Ascending aorta (tissue), 2 donors: ENCODE measurements at regions not wholly inside any gene's neighbourhood (a gene's known extent, or its start where the extent isn't known, plus 50 kb on each side); places are given as distances from the start of the nearest gene placed in this dataset.
A peak's percentile ranks its signal among the peaks of the same experiment; 100 is the strongest.

Source experiments
- DNase-seq, 2 donors: peaks; one replicate each; pipeline ENCODE4 v3.0.0-alpha.2; 2019; ENCODE audit warnings: low spot score in 2 of 2
- H3K27ac ChIP-seq, 2 donors: fragments of 200-600 bp; sonication (generic); one replicate each; pipeline ENCODE4 v1.5.1; 2016 to 2017; ENCODE audit warnings: mild to moderate bottlenecking in 1 of 2
- H3K27me3 ChIP-seq: fragments of 200-600 bp; sonication (generic); one replicate; pipeline ENCODE4 v1.5.1; 2017
- H3K36me3 ChIP-seq, 2 donors: fragments of 200-600 bp; sonication (generic); one replicate each; pipeline ENCODE4 v1.5.1; 2016
- H3K4me1 ChIP-seq, 2 donors: fragments of 200-600 bp; sonication (generic); one replicate each; pipeline ENCODE4 v1.5.1; 2016 to 2017; ENCODE audit warnings: mild to moderate bottlenecking in 1 of 2
- H3K4me3 ChIP-seq, 2 donors: fragments of 200-600 bp; sonication (generic); one replicate each; pipeline ENCODE4 v1.5.1; 2016 to 2017; ENCODE audit warnings: mild to moderate bottlenecking in 1 of 2
- H3K9me3 ChIP-seq, 2 donors: fragments of 200-600 bp; sonication (generic); one replicate each; pipeline ENCODE4 v1.5.1; 2016
- intact Hi-C: fragments of 100-400 bp; cut with DNase I; formaldehyde crosslinking; loops from one replicate; pipeline ENCODE4 v1.15.1; 2023
- TF ChIP-seq, protein P1 (sequence below), 3 experiments: fragments of 200-600 bp in 2 of 3; fragments of 450-650 bp in 1 of 3; sonication (generic) in 2 of 3; IDR thresholded peaks; one replicate each; pipeline ENCODE4 v1.5.1; 2016 to 2019; ENCODE audit warnings: antibody characterized with exemption in 3 of 3, mild to moderate bottlenecking in 1 of 3, moderate library complexity in 1 of 3

DNA sequence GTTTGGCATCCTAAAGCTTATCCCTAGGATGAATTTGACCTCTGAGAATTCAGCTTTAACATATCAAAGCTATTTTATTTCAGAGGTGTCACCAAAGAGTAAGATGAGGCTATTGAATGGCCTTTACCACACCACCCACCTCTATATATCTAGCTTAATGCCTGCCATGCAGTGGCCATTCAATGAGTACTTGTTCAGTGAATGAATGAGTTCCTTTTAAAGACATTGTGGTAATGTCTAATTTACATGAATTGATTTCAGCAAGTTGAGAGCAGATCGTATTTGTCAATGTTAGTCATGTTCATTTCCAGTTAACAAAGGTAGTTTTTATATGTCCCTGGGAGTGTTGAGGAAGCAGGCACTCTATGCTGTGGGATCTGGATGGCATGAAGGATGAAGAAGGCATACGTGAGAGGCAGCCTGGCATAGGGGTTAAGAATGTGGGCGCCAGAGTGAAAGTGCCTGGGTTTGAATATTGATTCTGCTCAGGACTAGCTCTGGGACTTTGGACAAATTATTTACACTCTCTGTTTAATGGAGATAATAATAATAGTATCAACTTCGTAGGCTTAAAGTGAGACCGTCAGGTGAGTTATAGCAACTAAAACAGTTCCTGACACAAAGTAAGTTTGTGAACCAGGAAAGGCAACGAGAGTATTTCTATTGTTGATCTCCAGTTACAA lies 434.1 kb upstream of the CHST9 start:
- no peak overlapping the region for H3K4me3 ChIP-seq
- no peaks in the 10 kb centered on the region for H3K9me3 ChIP-seq
- H3K27me3 ChIP-seq = no peaks in the 10 kb centered on the region
- H3K36me3 ChIP-seq = no peaks in the 10 kb centered on the region
- no peaks in the 10 kb centered on the region for H3K4me1 ChIP-seq
- TF ChIP-seq, protein P1, sequence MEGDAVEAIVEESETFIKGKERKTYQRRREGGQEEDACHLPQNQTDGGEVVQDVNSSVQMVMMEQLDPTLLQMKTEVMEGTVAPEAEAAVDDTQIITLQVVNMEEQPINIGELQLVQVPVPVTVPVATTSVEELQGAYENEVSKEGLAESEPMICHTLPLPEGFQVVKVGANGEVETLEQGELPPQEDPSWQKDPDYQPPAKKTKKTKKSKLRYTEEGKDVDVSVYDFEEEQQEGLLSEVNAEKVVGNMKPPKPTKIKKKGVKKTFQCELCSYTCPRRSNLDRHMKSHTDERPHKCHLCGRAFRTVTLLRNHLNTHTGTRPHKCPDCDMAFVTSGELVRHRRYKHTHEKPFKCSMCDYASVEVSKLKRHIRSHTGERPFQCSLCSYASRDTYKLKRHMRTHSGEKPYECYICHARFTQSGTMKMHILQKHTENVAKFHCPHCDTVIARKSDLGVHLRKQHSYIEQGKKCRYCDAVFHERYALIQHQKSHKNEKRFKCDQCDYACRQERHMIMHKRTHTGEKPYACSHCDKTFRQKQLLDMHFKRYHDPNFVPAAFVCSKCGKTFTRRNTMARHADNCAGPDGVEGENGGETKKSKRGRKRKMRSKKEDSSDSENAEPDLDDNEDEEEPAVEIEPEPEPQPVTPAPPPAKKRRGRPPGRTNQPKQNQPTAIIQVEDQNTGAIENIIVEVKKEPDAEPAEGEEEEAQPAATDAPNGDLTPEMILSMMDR (IDR thresholded peaks at IDR 0.05) = no peak
- no peak overlapping the region for H3K27ac ChIP-seq
- intact Hi-C loops = no loop called here
- no peak for DNase-seq

DNA sequence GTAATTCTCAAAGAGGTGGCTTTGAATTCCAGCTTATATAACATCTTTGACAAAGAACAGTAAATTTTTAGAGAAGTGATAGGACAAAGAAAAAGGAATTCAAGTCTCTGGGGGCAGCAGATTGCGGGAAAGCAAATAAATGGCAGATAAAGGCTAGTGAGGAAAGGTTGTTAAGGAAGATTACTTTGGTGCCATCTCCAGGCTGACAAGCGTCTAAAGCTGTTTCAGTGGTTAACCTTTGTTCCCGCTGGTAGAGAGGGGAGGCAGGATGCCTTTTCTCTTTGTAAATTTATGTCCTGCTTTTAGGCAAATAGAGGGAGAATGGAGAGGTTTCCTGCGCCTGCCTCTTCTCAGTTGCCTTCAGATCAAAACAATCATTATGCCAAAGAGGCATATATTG lies 431.2 kb upstream of the CHST9 start:
- no peaks in the 10 kb centered on the region for H3K36me3 ChIP-seq
- no peak for DNase-seq
- H3K9me3 ChIP-seq = no peaks in the 10 kb centered on the region
- no peak overlapping the region for H3K4me3 ChIP-seq
- no peaks in the 10 kb centered on the region for H3K4me1 ChIP-seq
- intact Hi-C loops = no loop called here
- no peaks in the 10 kb centered on the region for H3K27me3 ChIP-seq
- TF ChIP-seq, protein P1 (IDR thresholded peaks at IDR 0.05) = no peak
- H3K27ac ChIP-seq = no peak overlapping the region

DNA sequence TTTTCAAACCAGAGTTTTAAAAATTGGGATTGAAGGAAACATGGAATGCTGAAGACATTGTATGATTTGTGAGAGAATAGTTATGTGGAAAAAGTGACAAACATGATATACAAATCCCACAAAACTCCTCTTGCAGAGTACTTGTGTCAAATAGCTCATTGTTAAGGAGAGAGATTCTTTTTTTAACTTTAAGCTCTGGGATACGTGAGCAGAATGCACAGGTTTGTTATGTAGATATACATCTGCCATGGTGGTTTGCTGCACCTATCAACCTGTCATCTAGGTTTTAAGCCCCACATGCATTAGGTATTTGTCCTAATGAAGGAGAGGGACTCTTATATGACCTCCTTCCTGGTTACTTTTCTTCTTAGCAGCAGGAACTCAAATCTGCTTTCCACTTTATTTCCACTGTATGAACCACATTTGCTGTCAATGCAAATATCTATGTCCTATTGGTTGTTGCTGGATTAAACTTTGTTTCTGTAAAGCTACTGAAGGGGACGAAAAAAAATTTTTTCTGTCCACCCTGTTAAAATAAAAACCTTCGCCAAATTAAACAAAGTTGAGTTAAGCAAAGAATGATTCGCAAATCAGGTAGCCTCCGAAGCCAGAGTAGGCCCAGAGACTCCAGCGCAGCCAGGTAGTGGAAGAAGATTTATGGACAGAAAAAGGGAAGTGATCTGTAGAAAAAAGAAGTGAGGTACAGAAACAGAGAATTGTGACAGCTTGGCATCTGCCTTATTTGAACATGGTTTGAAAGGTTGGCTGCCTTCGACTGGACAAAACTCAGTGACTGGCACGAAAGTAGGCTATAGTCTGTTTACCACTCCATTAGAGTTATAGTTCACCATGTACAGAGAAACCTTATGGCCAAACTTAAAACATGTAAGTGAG lies 430.1 kb upstream of the CHST9 start:
- no peak overlapping the region for H3K27ac ChIP-seq
- TF ChIP-seq, protein P1 (IDR thresholded peaks at IDR 0.05) = no peak
- H3K4me1 ChIP-seq = no peaks in the 10 kb centered on the region
- no peak for DNase-seq
- intact Hi-C loops = no loop called here
- no peaks in the 10 kb centered on the region for H3K27me3 ChIP-seq
- no peaks in the 10 kb centered on the region for H3K9me3 ChIP-seq
- H3K4me3 ChIP-seq = no peak overlapping the region
- no peaks in the 10 kb centered on the region for H3K36me3 ChIP-seq

DNA sequence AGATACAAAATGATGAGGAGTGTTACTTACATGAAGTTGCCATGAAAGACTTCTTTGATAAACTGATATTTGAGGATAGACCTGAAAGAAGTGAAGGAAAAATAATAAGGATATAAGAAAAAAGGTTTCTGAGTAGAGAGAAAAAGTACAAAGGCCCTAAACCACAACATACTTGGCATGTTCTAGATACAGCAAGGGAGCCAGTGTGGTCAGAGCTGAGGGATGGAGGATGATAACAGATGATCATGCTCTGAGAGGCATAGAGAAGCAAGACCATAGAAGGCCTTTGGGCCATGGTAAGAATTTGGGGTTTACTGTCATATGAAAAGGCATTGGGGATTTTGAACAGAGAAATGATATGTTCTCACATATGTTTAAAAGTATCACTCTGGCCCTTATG lies 424.1 kb upstream of the CHST9 start:
- Histone ChIP-seq H3K36me3 (no peaks in the 10 kb centered on the region), H3K27ac (no peak overlapping the region), H3K9me3 (no peaks in the 10 kb centered on the region), H3K4me1 (no peaks in the 10 kb centered on the region), H3K27me3 (no peaks in the 10 kb centered on the region), H3K4me3 (no peak overlapping the region)
- TF ChIP-seq, protein P1 (IDR thresholded peaks at IDR 0.05) = no peak
- intact Hi-C loops = loop anchor here (10.0 kb wide), 1 partner anchor 576 kb away; no protein-coding TSS in a partner anchor
- DNase-seq = no peak

DNA sequence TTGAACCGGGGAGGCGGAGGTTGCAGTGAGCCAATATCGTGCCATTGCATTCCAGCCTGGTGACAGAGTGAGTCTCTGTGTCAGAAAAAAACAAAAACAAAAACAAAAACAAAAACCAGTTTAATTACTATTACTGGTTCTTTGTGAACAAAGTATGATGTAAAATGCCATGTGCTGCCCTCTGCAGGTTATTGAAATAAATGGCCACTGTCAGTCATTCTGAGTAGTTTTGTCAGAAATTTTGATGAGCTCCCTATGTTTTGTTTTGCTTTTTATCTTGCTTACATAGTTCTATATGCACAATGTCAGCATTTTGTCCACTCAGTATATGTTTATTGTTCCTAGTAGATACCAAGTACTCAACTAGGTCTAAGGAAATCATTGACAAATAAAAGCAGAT lies 423.6 kb upstream of the CHST9 start:
- TF ChIP-seq, protein P1 (IDR thresholded peaks at IDR 0.05) = peak in 1 of 3 experiments; percentile 14
- DNase-seq = no peak
- H3K27me3 ChIP-seq = no peaks in the 10 kb centered on the region
- H3K4me3 ChIP-seq = no peak overlapping the region
- H3K36me3 ChIP-seq = no peaks in the 10 kb centered on the region
- no peak overlapping the region for H3K27ac ChIP-seq
- H3K9me3 ChIP-seq = no peaks in the 10 kb centered on the region
- no peaks in the 10 kb centered on the region for H3K4me1 ChIP-seq
- intact Hi-C loops = loop anchor here (10.0 kb wide), 1 partner anchor 576 kb away; no protein-coding TSS in a partner anchor
